Fibroblast of pulmonary artery (primary cell): ENCODE measurements at regions not wholly inside any gene's neighbourhood (a gene's known extent, or its start where the extent isn't known, plus 50 kb on each side); places are given as distances from the start of the nearest gene placed in this dataset.

Experiments
- DNase-seq: peaks from one replicate; pipeline ENCODE4 v3.0.0-alpha.2; 2010; ENCODE audit warnings: low read depth
- H3K4me3 ChIP-seq: replicated peaks from 2 replicates; pipeline ENCODE4 v1.5.1; 2011; ENCODE audit warnings: low read depth, mild to moderate bottlenecking, control low read depth, low read length, moderate library complexity
- TF ChIP-seq, protein P1 (sequence below): IDR thresholded peaks from 2 replicates; pipeline ENCODE4 v1.5.1; 2011; ENCODE audit warnings: mild to moderate bottlenecking, control low read depth, low read length, inconsistent platforms; ENCODE audit errors: missing control alignments

DNA sequence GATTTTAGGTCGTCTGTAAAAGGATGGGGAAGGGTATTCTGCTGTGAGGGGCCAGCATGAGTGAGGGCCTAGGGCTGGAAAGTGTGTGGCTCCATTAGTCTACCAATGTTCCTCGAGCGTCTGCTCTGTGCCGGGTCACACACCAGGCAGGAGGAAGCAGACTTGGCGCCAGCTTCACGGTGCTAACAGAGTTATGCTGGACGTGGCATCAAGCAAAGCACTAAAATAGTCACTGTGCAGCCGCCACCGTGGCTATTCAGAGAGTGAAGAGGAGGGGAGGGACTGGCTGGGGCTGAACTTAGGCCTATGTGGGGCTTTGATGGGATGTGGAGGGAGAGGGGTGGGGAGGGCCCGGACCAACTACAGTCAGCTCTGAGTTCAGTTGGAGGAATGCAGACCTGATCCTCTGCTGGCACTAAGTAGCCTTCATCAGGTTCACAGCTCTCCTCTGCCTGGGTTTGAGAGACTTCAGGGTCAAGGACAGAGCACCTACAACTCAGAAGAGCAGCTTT lies 83.9 kb upstream of the MSX1 start:
- TF ChIP-seq, protein P1, sequence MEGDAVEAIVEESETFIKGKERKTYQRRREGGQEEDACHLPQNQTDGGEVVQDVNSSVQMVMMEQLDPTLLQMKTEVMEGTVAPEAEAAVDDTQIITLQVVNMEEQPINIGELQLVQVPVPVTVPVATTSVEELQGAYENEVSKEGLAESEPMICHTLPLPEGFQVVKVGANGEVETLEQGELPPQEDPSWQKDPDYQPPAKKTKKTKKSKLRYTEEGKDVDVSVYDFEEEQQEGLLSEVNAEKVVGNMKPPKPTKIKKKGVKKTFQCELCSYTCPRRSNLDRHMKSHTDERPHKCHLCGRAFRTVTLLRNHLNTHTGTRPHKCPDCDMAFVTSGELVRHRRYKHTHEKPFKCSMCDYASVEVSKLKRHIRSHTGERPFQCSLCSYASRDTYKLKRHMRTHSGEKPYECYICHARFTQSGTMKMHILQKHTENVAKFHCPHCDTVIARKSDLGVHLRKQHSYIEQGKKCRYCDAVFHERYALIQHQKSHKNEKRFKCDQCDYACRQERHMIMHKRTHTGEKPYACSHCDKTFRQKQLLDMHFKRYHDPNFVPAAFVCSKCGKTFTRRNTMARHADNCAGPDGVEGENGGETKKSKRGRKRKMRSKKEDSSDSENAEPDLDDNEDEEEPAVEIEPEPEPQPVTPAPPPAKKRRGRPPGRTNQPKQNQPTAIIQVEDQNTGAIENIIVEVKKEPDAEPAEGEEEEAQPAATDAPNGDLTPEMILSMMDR = no peak
- no peak overlapping the region for H3K4me3 ChIP-seq
- no peak for DNase-seq

DNA sequence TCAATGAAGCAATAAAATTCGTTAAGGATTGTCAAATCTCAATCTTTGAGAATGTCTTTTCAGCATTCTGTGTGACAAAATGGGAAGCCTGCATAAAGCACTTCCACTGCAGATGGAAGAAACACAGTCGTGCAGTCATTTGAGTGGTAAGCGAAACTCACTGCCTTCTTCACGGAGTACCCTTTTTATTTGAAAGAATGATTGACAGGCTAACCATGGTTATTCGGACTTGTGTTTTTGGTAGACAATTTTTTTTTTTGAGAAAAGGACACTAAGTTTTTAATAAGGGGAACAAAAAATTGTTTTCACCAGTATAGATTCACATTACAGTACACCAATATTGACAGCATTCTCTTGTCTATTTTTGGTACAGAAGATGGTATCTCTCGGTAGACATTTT lies 86.9 kb upstream of the MSX1 start:
- no peak for DNase-seq
- no peak overlapping the region for H3K4me3 ChIP-seq
- TF ChIP-seq, protein P1 = no peak

DNA sequence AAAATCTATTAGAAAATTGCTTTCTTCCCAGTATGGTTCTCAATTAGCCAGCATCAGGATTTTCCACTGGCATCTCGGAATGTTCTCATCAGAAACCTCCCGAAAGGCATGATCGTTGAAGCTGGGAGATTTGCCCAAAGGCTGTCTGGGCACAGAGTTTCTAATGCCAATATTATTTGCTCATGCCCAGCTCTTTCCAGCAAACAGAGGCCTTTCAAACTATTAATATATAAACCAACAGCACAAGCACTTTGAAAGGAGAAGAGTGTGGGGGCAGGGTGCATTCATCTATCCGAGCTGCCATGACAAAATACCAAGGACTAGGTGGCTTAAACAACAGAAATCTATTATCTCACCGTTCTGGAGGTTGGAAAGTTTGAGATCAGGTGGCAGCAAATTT lies 88.3 kb upstream of the MSX1 start:
- no peak overlapping the region for H3K4me3 ChIP-seq
- DNase-seq = no peak
- TF ChIP-seq, protein P1 = no peak

DNA sequence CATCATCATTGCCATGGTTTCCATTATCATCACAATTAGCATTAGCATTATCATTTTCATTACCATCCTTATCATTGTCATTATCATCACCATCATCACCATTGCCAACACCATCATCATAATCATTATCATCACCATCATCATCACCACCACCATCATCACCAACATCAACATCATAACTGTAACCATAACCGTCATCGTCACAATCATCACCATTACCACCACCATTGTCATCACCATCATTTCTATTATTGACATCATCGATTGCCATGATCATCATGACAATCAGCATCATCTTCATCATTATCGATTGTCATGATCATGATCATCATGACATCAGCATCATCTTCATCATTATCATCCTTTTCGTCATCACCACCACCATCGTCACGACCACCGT lies 88.9 kb upstream of the MSX1 start:
- DNase-seq = no peak
- TF ChIP-seq, protein P1 = no peak
- no peak overlapping the region for H3K4me3 ChIP-seq

DNA sequence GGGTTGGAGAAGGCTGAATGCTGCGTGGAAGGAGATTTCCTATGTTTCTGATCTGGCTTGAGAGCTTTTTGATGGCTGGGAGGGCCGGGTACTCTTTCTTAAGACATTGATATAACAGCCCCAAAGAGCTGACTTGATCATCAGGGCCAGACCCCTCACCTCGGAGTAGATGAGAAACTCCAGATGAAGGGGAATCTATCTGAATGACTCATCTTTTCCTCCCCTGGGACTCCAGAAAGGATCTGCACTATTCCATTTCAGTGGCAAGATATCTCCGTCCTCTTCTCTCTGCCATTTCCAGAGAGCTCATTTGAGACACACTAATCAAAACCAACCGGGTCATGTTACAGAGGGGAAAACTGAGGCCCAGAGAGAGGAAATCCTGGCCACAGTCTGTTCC lies 92.9 kb upstream of the MSX1 start:
- TF ChIP-seq, protein P1 = no peak
- DNase-seq = no peak
- no peak overlapping the region for H3K4me3 ChIP-seq

DNA sequence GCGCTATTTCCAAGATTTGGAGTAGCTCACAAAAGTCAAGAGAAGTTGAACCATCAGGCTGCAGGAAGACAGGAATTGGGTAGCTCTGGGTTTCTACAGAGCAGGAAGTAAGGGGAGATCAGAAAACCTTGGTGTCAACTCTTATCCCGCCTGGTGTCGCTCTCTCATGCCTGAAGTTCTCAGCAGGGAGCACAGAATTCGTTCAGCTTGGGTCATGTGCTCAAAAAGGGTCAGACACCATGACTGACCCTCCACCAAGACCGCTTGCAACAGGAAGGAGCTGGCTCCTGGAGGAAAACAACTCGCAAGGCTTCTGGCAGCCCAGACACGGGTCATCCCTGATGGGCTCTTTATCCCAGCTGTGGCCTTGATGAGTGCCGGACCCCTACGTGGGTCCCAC lies 93.7 kb upstream of the MSX1 start:
- TF ChIP-seq, protein P1 = no peak
- H3K4me3 ChIP-seq = no peak overlapping the region
- no peak for DNase-seq

DNA sequence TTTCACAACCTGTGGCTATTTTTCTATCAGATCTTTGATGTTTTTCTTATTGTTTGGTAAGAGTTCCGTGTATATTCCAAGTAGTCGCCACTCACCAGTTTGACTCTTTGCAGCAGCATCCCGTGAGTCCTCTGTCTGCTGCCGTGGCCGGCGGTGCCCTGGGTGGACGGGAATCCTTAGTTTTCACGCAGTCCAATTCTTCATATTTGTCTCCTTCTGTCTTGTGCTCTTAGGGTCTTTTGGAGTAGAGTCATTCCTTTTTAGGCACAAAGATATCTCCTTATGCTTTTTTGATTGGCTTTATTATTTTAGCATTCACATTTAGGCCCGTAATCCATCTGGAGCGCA lies 94.9 kb upstream of the MSX1 start:
- TF ChIP-seq, protein P1 = no peak
- DNase-seq = no peak
- H3K4me3 ChIP-seq = no peak overlapping the region
